K562 (cell line): ENCODE measurements at regions not wholly inside any gene's neighbourhood (a gene's known extent, or its start where the extent isn't known, plus 50 kb on each side); places are given as distances from the start of the nearest gene placed in this dataset.

Experiments used
- ATAC-seq: fragments of 200-7000 bp; cut with Tn5 transposase; 3 replicates; pipeline ENCODE4 v1.9.1; 2020; ENCODE audit warnings: moderate library complexity
- BruUV-seq: library from RNA; stranded (reverse); fragments of 400-500 nt; replicated peaks from 2 replicates; lab custom pipeline; 2021; lab: Mats Ljungman, UMichigan
- CTCF ChIA-PET: fragments of 300-600 bp; formaldehyde crosslinking; extraction: SDS; loops from one replicate; lab custom pipeline; 2021; ENCODE audit warnings: low intra/inter-chr PET ratio; lab: Yijun Ruan, JAX
- POLR2A ChIA-PET: fragments of 300-600, 350-650 bp; sonication (Branson Sonifier 250); formaldehyde crosslinking; extraction: SDS; loops from one replicate; lab custom pipeline; 2021; ENCODE audit warnings: antibody characterized with exemption, inconsistent platforms; lab: Yijun Ruan, JAX
- DNase-seq, 4 experiments: peaks; one replicate each; pipeline versions ENCODE4 v3.0.0 to v3.0.0-alpha.2; 2011 to 2018; ENCODE audit warnings: low spot score in 3 of 4, mixed read lengths in 3 of 4; ENCODE audit errors: extremely low read depth in 1 of 4
- FAIRE-seq: peaks from 2 replicates; lab custom pipeline; 2011; peaks lifted over from hg19 to GRCh38; lab: Jason Lieb, UNC
- H2AFZ ChIP-seq: 2 replicates; pipeline ENCODE4 v1.6.0; 2011; ENCODE audit warnings: low read depth, low read length, control low read depth, inconsistent platforms
- H3K27ac ChIP-seq: fragments of 200-600 bp; 3 replicates; pipeline ENCODE4 v1.8.0; 2011; ENCODE audit warnings: low read depth, mild to moderate bottlenecking, control low read depth, inconsistent platforms, low read length, moderate library complexity, mixed read lengths; ENCODE audit errors: extremely low read depth
- H3K27me3 ChIP-seq, 2 experiments: fragments of 300-600 bp in 1 of 2; 2 replicates in 1 of 2; 3 replicates in 1 of 2; pipeline versions ENCODE4 v1.6.0 to v1.8.0; 2011; ENCODE audit warnings: inconsistent platforms in 2 of 2, low read length in 2 of 2, mild to moderate bottlenecking in 1 of 2, mixed read lengths in 1 of 2, moderate library complexity in 1 of 2; ENCODE audit not compliant: control insufficient read depth in 2 of 2, insufficient read depth in 2 of 2
- H3K36me3 ChIP-seq: fragments of 300-600 bp; 3 replicates; pipeline ENCODE4 v1.8.0; 2011; ENCODE audit warnings: mild to moderate bottlenecking, low read length, inconsistent platforms; ENCODE audit not compliant: control insufficient read depth, insufficient read depth
- H3K4me1 ChIP-seq, 2 experiments: fragments of 200-600 bp in 1 of 2; replicated peaks in 1 of 2; 2 replicates in 1 of 2; 3 replicates in 1 of 2; pipeline versions ENCODE4 v1.5.1 to v1.8.0; 2011; ENCODE audit warnings: inconsistent platforms in 2 of 2, low read length in 2 of 2, mild to moderate bottlenecking in 1 of 2, mixed read lengths in 1 of 2, moderate library complexity in 1 of 2; ENCODE audit not compliant: control insufficient read depth in 2 of 2, insufficient read depth in 2 of 2
- H3K4me2 ChIP-seq: 2 replicates; pipeline ENCODE4 v1.6.1; 2011; ENCODE audit warnings: low read length, control low read depth, inconsistent platforms, mixed read lengths; ENCODE audit not compliant: insufficient read depth
- H3K4me3 ChIP-seq: fragments of 200-600 bp; sonication (generic), shearing (Covaris generic); 2 replicates; pipeline ENCODE4 v1.5.1; 2016; ENCODE audit warnings: control low read depth, inconsistent platforms
- H3K79me2 ChIP-seq: fragments of 200-600 bp; 3 replicates; pipeline ENCODE4 v1.8.0; 2011; ENCODE audit warnings: low read length, inconsistent platforms; ENCODE audit not compliant: control insufficient read depth, insufficient read depth
- H3K9ac ChIP-seq, 2 experiments: 2 replicates each; pipeline versions ENCODE4 v1.6.0 to v1.6.1; 2011; ENCODE audit warnings: low read depth in 2 of 2, low read length in 2 of 2, control low read depth in 1 of 2, inconsistent platforms in 1 of 2, mild to moderate bottlenecking in 1 of 2, mixed read lengths in 1 of 2; ENCODE audit not compliant: insufficient read depth in 1 of 2
- H3K9me1 ChIP-seq: one replicate; pipeline ENCODE4 v1.6.0; 2011; ENCODE audit warnings: inconsistent platforms, mild to moderate bottlenecking, low read length, moderate library complexity; ENCODE audit not compliant: control insufficient read depth, insufficient read depth
- H3K9me3 ChIP-seq: replicated peaks from 2 replicates; pipeline ENCODE4 v1.5.1; 2011; ENCODE audit warnings: low read depth, low read length, inconsistent platforms; ENCODE audit not compliant: control insufficient read depth, insufficient read depth
- H4K20me1 ChIP-seq: replicated peaks from 2 replicates; pipeline ENCODE4 v1.6.1; 2011; ENCODE audit warnings: low read length, inconsistent platforms, mixed read lengths; ENCODE audit not compliant: control insufficient read depth, insufficient read depth
- CHD4 ChIP-seq: fragments of 200-600 bp; sonication (generic); IDR thresholded peaks from 3 replicates; pipeline ENCODE4 v1.6.1; 2012; ENCODE audit warnings: low read depth, mild to moderate bottlenecking, mixed read lengths, low read length, inconsistent platforms; ENCODE audit not compliant: insufficient read depth, insufficient replicate concordance, poor library complexity, severe bottlenecking
- DMBX1 ChIP-seq: fragments of 250-450 bp; sonication (Bioruptor Pico); IDR thresholded peaks from 2 replicates; pipeline ENCODE4 v1.8.0; 2022; ENCODE audit warnings: inconsistent platforms, mild to moderate bottlenecking, moderate library complexity, borderline replicate concordance
- RFX1 ChIP-seq: fragments of 450-650 bp; IDR thresholded peaks from 2 replicates; pipeline ENCODE4 v1.6.1; 2016; ENCODE audit warnings: mild to moderate bottlenecking, moderate library complexity
- SRSF7 ChIP-seq: fragments of 200-400 bp; formaldehyde crosslinking; optimal IDR thresholded peaks from 2 replicates; pipeline ENCODE3; 2017; ENCODE audit warnings: mild to moderate bottlenecking, low read depth, low read length
- WGBS: fragments of 100-300 bp; shearing (Covaris generic); methylation state at CpG from one replicate; pipeline ENCODE4 v1.1.6; 2016; ENCODE audit warnings: low coverage, mixed read lengths; ENCODE audit not compliant: insufficient coverage; ENCODE audit errors: missing lambda C conversion rate; 5-methylcytosine and 5-hydroxymethylcytosine counted together
- in situ Hi-C: fragments of 300-500 bp; cut with MboI; formaldehyde crosslinking; loops from 4 replicates; pipeline ENCODE4 v1.15.0; 2018; ENCODE audit warnings: inconsistent platforms, mixed read lengths
- intact Hi-C: fragments of 100-400 bp; cut with micrococcal nuclease; formaldehyde crosslinking; loops from 2 replicates; pipeline ENCODE4 v1.14.2; 2022

GRCh38 chr16:65377195-65377594, 255.3 kb upstream of the CDH11 start:
- no peak overlapping the region for H3K9ac ChIP-seq
- FAIRE-seq: no peak
- H2AFZ ChIP-seq: no peak overlapping the region
- no peaks in the 10 kb centered on the region for H3K9me1 ChIP-seq
- H3K9me3 ChIP-seq: no peaks in the 10 kb centered on the region
- H3K27ac ChIP-seq: no peak overlapping the region
- no peak overlapping the region for H3K4me3 ChIP-seq
- H3K36me3 ChIP-seq: no peaks in the 10 kb centered on the region
- DNase-seq: no peak
- ATAC-seq: no peak
- intact Hi-C loops: no loop called here
- H4K20me1 ChIP-seq: no peaks in the 10 kb centered on the region
- TF ChIP-seq CHD4: no peak
- TF ChIP-seq RFX1: peak; percentile 55
- TF ChIP-seq, all 486 proteins: peak for 1
- CTCF ChIA-PET: no interaction called here
- POLR2A ChIA-PET: no interaction called here
- H3K27me3 ChIP-seq: no peaks in the 10 kb centered on the region
- no peak overlapping the region for H3K4me2 ChIP-seq
- in situ Hi-C loops: no loop called here
- no peaks in the 10 kb centered on the region for H3K79me2 ChIP-seq
- no TSS peak for BruUV-seq
- no peaks in the 10 kb centered on the region for H3K4me1 ChIP-seq

GRCh38 chr16:65376601-65377000, 254.7 kb upstream of the CDH11 start:
- intact Hi-C loops: no loop called here
- in situ Hi-C loops: no loop called here
- no TSS peak for BruUV-seq
- H3K4me1 ChIP-seq: no peaks in the 10 kb centered on the region
- whole genome bisulfite sequencing: 0% methylated on average over 3 of the region's 3 CpGs
- no peaks in the 10 kb centered on the region for H3K9me3 ChIP-seq
- H3K4me2 ChIP-seq: no peak overlapping the region
- FAIRE-seq: no peak
- H3K9me1 ChIP-seq: no peaks in the 10 kb centered on the region
- no peak overlapping the region for H2AFZ ChIP-seq
- no peak overlapping the region for H3K27ac ChIP-seq
- no peaks in the 10 kb centered on the region for H4K20me1 ChIP-seq
- no peaks in the 10 kb centered on the region for H3K79me2 ChIP-seq
- H3K36me3 ChIP-seq: no peaks in the 10 kb centered on the region
- TF ChIP-seq DMBX1 (CRISPR knock-in tag) (no peak), SRSF7 (no peak)
- no peaks in the 10 kb centered on the region for H3K27me3 ChIP-seq
- ATAC-seq: no peak
- H3K4me3 ChIP-seq: no peak overlapping the region
- CTCF ChIA-PET: no interaction called here
- POLR2A ChIA-PET: no interaction called here
- no peak for DNase-seq
- no peak overlapping the region for H3K9ac ChIP-seq
